ENCODE measurements at regions not wholly inside any gene's neighbourhood (a gene's known extent, or its start where the extent isn't known, plus 50 kb on each side); places are given as distances from the start of the nearest gene placed in this dataset.

DNA sequence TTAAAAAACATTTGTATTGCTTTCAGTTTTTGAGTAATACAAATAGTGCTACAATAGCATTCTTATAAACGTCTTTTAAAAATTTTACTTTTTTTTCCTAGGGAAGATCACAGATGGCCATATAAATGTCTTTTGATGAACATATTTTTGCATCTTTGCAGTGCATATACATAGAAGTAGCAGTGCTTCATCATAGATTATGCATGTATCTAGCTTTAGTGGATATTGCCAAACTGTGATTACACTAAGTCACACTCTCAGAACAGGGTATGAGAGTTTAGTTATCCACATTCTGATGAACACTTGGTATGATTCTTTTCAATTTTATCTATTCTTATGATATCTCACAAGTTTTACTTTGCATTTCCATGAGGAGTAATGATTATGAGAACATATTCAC lies 99.8 kb upstream of the ASCC3 start:
- no peak for ATAC-seq
- TF ChIP-seq ZNF565 (CRISPR knock-in tag; conservative IDR thresholded peaks at IDR 0.05; ENCODE audit: low read depth) (no peak), ZFP30 (CRISPR knock-in tag; IDR thresholded peaks at IDR 0.05) (no peak), PATZ1 (CRISPR knock-in tag; IDR thresholded peaks at IDR 0.05; ENCODE audit: borderline replicate concordance) (no peak), SNAI2 (CRISPR knock-in tag; IDR thresholded peaks at IDR 0.05) (no peak), TCF4 (CRISPR knock-in tag; IDR thresholded peaks at IDR 0.05; ENCODE audit: borderline replicate concordance) (no peak), BACH2 (CRISPR knock-in tag; IDR thresholded peaks at IDR 0.05; ENCODE audit: borderline replicate concordance) (no peak), GLIS3 (CRISPR knock-in tag; IDR thresholded peaks at IDR 0.05) (no peak), ESRRG (CRISPR knock-in tag; IDR thresholded peaks at IDR 0.05) (no peak), ZNF8 (CRISPR knock-in tag; IDR thresholded peaks at IDR 0.05) (no peak), TOX (CRISPR knock-in tag; IDR thresholded peaks at IDR 0.05; ENCODE audit: borderline replicate concordance) (no peak), PPARA (CRISPR knock-in tag; IDR thresholded peaks at IDR 0.05; ENCODE audit: borderline replicate concordance) (no peak), TSHZ2 (CRISPR knock-in tag; IDR thresholded peaks at IDR 0.05) (no peak)
- TF ChIP-seq, protein P1, sequence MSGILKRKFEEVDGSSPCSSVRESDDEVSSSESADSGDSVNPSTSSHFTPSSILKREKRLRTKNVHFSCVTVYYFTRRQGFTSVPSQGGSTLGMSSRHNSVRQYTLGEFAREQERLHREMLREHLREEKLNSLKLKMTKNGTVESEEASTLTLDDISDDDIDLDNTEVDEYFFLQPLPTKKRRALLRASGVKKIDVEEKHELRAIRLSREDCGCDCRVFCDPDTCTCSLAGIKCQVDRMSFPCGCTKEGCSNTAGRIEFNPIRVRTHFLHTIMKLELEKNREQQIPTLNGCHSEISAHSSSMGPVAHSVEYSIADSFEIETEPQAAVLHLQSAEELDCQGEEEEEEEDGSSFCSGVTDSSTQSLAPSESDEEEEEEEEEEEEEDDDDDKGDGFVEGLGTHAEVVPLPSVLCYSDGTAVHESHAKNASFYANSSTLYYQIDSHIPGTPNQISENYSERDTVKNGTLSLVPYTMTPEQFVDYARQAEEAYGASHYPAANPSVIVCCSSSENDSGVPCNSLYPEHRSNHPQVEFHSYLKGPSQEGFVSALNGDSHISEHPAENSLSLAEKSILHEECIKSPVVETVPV (CRISPR knock-in tag; IDR thresholded peaks at IDR 0.05): no peak
- TF ChIP-seq, protein P2, sequence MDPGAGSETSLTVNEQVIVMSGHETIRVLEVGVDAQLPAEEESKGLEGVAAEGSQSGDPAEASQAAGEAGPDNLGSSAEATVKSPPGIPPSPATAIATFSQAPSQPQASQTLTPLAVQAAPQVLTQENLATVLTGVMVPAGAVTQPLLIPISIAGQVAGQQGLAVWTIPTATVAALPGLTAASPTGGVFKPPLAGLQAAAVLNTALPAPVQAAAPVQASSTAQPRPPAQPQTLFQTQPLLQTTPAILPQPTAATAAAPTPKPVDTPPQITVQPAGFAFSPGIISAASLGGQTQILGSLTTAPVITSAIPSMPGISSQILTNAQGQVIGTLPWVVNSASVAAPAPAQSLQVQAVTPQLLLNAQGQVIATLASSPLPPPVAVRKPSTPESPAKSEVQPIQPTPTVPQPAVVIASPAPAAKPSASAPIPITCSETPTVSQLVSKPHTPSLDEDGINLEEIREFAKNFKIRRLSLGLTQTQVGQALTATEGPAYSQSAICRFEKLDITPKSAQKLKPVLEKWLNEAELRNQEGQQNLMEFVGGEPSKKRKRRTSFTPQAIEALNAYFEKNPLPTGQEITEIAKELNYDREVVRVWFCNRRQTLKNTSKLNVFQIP (CRISPR knock-in tag; IDR thresholded peaks at IDR 0.05; ENCODE audit: borderline replicate concordance, low read depth): no peak

DNA sequence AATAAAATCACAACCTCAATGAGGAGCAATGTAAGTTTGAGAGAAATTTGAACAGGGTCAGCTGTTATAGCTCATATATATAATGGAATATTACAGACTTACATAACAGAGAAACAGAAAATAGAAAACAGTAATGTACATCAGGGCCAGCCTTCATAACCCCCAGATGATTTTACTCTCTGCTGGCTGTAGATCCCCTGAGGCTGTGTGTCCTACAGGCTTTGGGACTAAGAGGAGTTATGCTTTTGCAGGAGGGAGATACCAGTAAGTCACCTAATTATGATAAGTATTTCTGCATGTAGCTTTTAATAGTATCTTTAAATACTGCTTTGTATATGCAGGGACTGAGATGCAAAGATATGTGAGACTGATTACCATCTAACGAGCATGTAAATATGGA lies 105.8 kb upstream of the ASCC3 start:
- no peak for ATAC-seq
- TF ChIP-seq TSHZ2 (CRISPR knock-in tag; IDR thresholded peaks at IDR 0.05): no peak

GRCh38 chr6:100987556-100987955 lies 106.4 kb upstream of the ASCC3 start:
- no peak for ATAC-seq
- TF ChIP-seq, protein P2 (CRISPR knock-in tag; IDR thresholded peaks at IDR 0.05; ENCODE audit: borderline replicate concordance, low read depth): no peak
- TF ChIP-seq RARB (CRISPR knock-in tag; IDR thresholded peaks at IDR 0.05) (no peak), TOX (CRISPR knock-in tag; IDR thresholded peaks at IDR 0.05; ENCODE audit: borderline replicate concordance) (no peak), SNAI2 (CRISPR knock-in tag; IDR thresholded peaks at IDR 0.05) (no peak), ZC3H10 (CRISPR knock-in tag; IDR thresholded peaks at IDR 0.05) (no peak), CSDC2 (CRISPR knock-in tag; IDR thresholded peaks at IDR 0.05) (no peak), ESRRG (CRISPR knock-in tag; IDR thresholded peaks at IDR 0.05) (no peak), ZFP30 (CRISPR knock-in tag; IDR thresholded peaks at IDR 0.05) (no peak), OSR1 (CRISPR knock-in tag; IDR thresholded peaks at IDR 0.05) (no peak), TSHZ2 (CRISPR knock-in tag; IDR thresholded peaks at IDR 0.05) (no peak), TCF4 (CRISPR knock-in tag; IDR thresholded peaks at IDR 0.05; ENCODE audit: borderline replicate concordance) (no peak), ARNTL (CRISPR knock-in tag; IDR thresholded peaks at IDR 0.05; ENCODE audit: borderline replicate concordance, low read depth) (no peak), ZFP3 (CRISPR knock-in tag; IDR thresholded peaks at IDR 0.05) (no peak)
- TF ChIP-seq, protein P1 (CRISPR knock-in tag; IDR thresholded peaks at IDR 0.05): no peak
